Stimulated activated naive CD8-positive, alpha-beta T cell treated with anti-CD3 and anti-CD28 coated beads, Interleukin-15, amount 100 ng/mL, for 72 hours (primary cell): ENCODE measurements at regions not wholly inside any gene's neighbourhood (a gene's known extent, or its start where the extent isn't known, plus 50 kb on each side); places are given as distances from the start of the nearest gene placed in this dataset.
"Not testable (repeated sequence)": the region's sequence is repeated elsewhere in the genome, so short reads cannot be mapped to it uniquely, and the experiment has no call there.

Experiments
- ATAC-seq: fragments of 150-1000 bp; cut with Tn5 transposase; 2 replicates; pipeline ENCODE4 v1.10.0; 2021; ENCODE audit warnings: mild to moderate bottlenecking, moderate library complexity
- DNase-seq, 2 donors: peaks; one replicate each; pipeline ENCODE4 v3.0.0; 2021 to 2022
- H3K27ac Mint-ChIP-seq, 2 donors: one replicate each; pipeline ENCODE4 v1.8.0; 2022; ENCODE audit warnings: mild to moderate bottlenecking in 2 of 2, mixed read lengths in 2 of 2, moderate library complexity in 2 of 2
- H3K27me3 Mint-ChIP-seq: one replicate; pipeline ENCODE4 v1.8.0; 2022; ENCODE audit warnings: mixed read lengths
- H3K4me1 Mint-ChIP-seq: one replicate; pipeline ENCODE4 v1.8.0; 2022; ENCODE audit warnings: mild to moderate bottlenecking, mixed read lengths
- H3K4me3 Mint-ChIP-seq, 2 donors: one replicate each; pipeline ENCODE4 v1.8.0; 2022; ENCODE audit warnings: mild to moderate bottlenecking in 2 of 2, mixed read lengths in 2 of 2, moderate library complexity in 1 of 2
- H3K9me3 Mint-ChIP-seq, 2 donors: one replicate each; pipeline ENCODE4 v1.8.0; 2022; ENCODE audit warnings: mixed read lengths in 2 of 2

- Mint-ChIP-seq H3K4me1 (no peaks in the 10 kb centered on the region), H3K27me3 (no peaks in the 10 kb centered on the region)
- DNase-seq, result no peak
These were observed 769.1 kb downstream of the CCDC85A start for GRCh38 chr2:56952871-56953270.

GRCh38 chr2:56960581-56960980, 776.8 kb downstream of the CCDC85A start:
- H3K4me3 Mint-ChIP-seq, result no peak overlapping the region
- ATAC-seq (no peak), DNase-seq (no peak)
- peaks cover 4 to 10% of the 10 kb centered on the region in 2 donors for H3K9me3 Mint-ChIP-seq
- no peaks in the 10 kb centered on the region for H3K27me3 Mint-ChIP-seq
- H3K27ac Mint-ChIP-seq, result no peak overlapping the region
- H3K4me1 Mint-ChIP-seq, result no peaks in the 10 kb centered on the region

More at GRCh38 chr2:56952871-56953270, 769.1 kb downstream of the CCDC85A start:
- Mint-ChIP-seq H3K27ac (no peak overlapping the region), H3K9me3 (peaks cover 18 to 26% of the 10 kb centered on the region in 2 donors), H3K4me3 (no peak overlapping the region)
- no peak for ATAC-seq

- Mint-ChIP-seq H3K4me1 (no peaks in the 10 kb centered on the region), H3K9me3 (peaks cover 0 to 14% of the 10 kb centered on the region in 2 donors), H3K27me3 (no peaks in the 10 kb centered on the region), H3K27ac (no peak overlapping the region), H3K4me3 (no peak overlapping the region)
- DNase-seq, result no peak
- no peak for ATAC-seq
These were observed 778.9 kb downstream of the CCDC85A start for GRCh38 chr2:56962673-56963072.

- Mint-ChIP-seq H3K27ac (no peak overlapping the region), H3K27me3 (no peaks in the 10 kb centered on the region), H3K9me3 (peaks cover 5 to 22% of the 10 kb centered on the region in 2 donors), H3K4me1 (no peaks in the 10 kb centered on the region), H3K4me3 (no peak overlapping the region)
- no peak for DNase-seq
- no peak for ATAC-seq
These were observed 785.7 kb downstream of the CCDC85A start for GRCh38 chr2:56969513-56969912.

- no peak for ATAC-seq
- H3K9me3 Mint-ChIP-seq, result peaks cover 5 to 22% of the 10 kb centered on the region in 2 donors
These were observed 787.7 kb downstream of the CCDC85A start for GRCh38 chr2:56971383-56971974.

GRCh38 chr2:56981554-56981953, 797.8 kb downstream of the CCDC85A start:
- Mint-ChIP-seq H3K4me1 (no peaks in the 10 kb centered on the region), H3K9me3 (peaks cover 19 to 24% of the 10 kb centered on the region in 2 donors), H3K27ac (no peak overlapping the region), H3K4me3 (no peak overlapping the region), H3K27me3 (no peaks in the 10 kb centered on the region)
- ATAC-seq (no peak), DNase-seq (no peak)

More at GRCh38 chr2:56971383-56971974, 787.7 kb downstream of the CCDC85A start:
- no peaks in the 10 kb centered on the region for H3K27me3 Mint-ChIP-seq
- no peak overlapping the region for H3K4me3 Mint-ChIP-seq
- no peaks in the 10 kb centered on the region for H3K4me1 Mint-ChIP-seq
- H3K27ac Mint-ChIP-seq, result no peak overlapping the region
- DNase-seq, result no peak

GRCh38 chr2:56985609-56986008, 801.8 kb downstream of the CCDC85A start:
- H3K4me3 Mint-ChIP-seq, result no peak overlapping the region
- H3K9me3 Mint-ChIP-seq, result peaks cover 8 to 10% of the 10 kb centered on the region in 2 donors
- ATAC-seq (no peak), DNase-seq (no peak)
- no peaks in the 10 kb centered on the region for H3K4me1 Mint-ChIP-seq
- no peak overlapping the region for H3K27ac Mint-ChIP-seq
- no peaks in the 10 kb centered on the region for H3K27me3 Mint-ChIP-seq

- peaks cover 6 to 16% of the 10 kb centered on the region in 2 donors for H3K9me3 Mint-ChIP-seq
- no peak overlapping the region for H3K4me3 Mint-ChIP-seq
- H3K4me1 Mint-ChIP-seq, result no peaks in the 10 kb centered on the region
- H3K27me3 Mint-ChIP-seq, result no peaks in the 10 kb centered on the region
- ATAC-seq (no peak), DNase-seq (no peak)
- no peak overlapping the region for H3K27ac Mint-ChIP-seq
These were observed 838.7 kb downstream of the CCDC85A start for GRCh38 chr2:57022496-57022895.

GRCh38 chr2:57044931-57045635, 861.3 kb downstream of the CCDC85A start:
- Mint-ChIP-seq H3K4me3 (no peak overlapping the region), H3K27ac (no peak overlapping the region), H3K4me1 (no peaks in the 10 kb centered on the region), H3K9me3 (peaks cover 5 to 7% of the 10 kb centered on the region in 2 donors), H3K27me3 (no peaks in the 10 kb centered on the region)
- no peak for ATAC-seq
- DNase-seq, result no peak

GRCh38 chr2:57049273-57049672, 865.5 kb downstream of the CCDC85A start:
- Mint-ChIP-seq H3K9me3 (peaks cover 5 to 7% of the 10 kb centered on the region in 2 donors), H3K4me1 (no peaks in the 10 kb centered on the region), H3K27ac (no peak overlapping the region), H3K27me3 (no peaks in the 10 kb centered on the region), H3K4me3 (no peak overlapping the region)
- DNase-seq (no peak), ATAC-seq (no peak)

- no peaks in the 10 kb centered on the region for H3K27me3 Mint-ChIP-seq
- peaks cover 5 to 7% of the 10 kb centered on the region in 2 donors for H3K9me3 Mint-ChIP-seq
- no peak for ATAC-seq
- H3K4me3 Mint-ChIP-seq, result no peak overlapping the region
- H3K4me1 Mint-ChIP-seq, result no peaks in the 10 kb centered on the region
- no peak overlapping the region for H3K27ac Mint-ChIP-seq
- DNase-seq, result no peak
These were observed 866.2 kb downstream of the CCDC85A start for GRCh38 chr2:57050007-57050406.

GRCh38 chr2:57066301-57066700, 882.5 kb downstream of the CCDC85A start:
- not testable (repeated sequence) for H3K4me1 Mint-ChIP-seq

GRCh38 chr2:57075226-57075625, 891.4 kb downstream of the CCDC85A start:
- H3K9me3 Mint-ChIP-seq, result peaks cover 19 to 21% of the 10 kb centered on the region in 2 donors
- no peaks in the 10 kb centered on the region for H3K27me3 Mint-ChIP-seq
- no peak overlapping the region for H3K27ac Mint-ChIP-seq
- no peaks in the 10 kb centered on the region for H3K4me1 Mint-ChIP-seq
- H3K4me3 Mint-ChIP-seq, result no peak overlapping the region
- DNase-seq, result no peak
- ATAC-seq, result no peak

More at GRCh38 chr2:57066301-57066700, 882.5 kb downstream of the CCDC85A start:
- not testable (repeated sequence) for H3K9me3 Mint-ChIP-seq, H3K27me3 Mint-ChIP-seq, ATAC-seq, DNase-seq, H3K4me3 Mint-ChIP-seq, H3K27ac Mint-ChIP-seq

GRCh38 chr2:57080035-57080434, 896.2 kb downstream of the CCDC85A start:
- no peak for DNase-seq

GRCh38 chr2:57084697-57085281, 901.0 kb downstream of the CCDC85A start:
- no peaks in the 10 kb centered on the region for H3K27me3 Mint-ChIP-seq
- no peak overlapping the region for H3K27ac Mint-ChIP-seq
- H3K4me1 Mint-ChIP-seq, result no peaks in the 10 kb centered on the region
- peaks cover 24 to 38% of the 10 kb centered on the region in 2 donors for H3K9me3 Mint-ChIP-seq
- no peak overlapping the region for H3K4me3 Mint-ChIP-seq
- no peak for DNase-seq
- peak; percentile 15 for ATAC-seq

More at GRCh38 chr2:57080035-57080434, 896.2 kb downstream of the CCDC85A start:
- Mint-ChIP-seq H3K27ac (no peak overlapping the region), H3K27me3 (no peaks in the 10 kb centered on the region), H3K9me3 (peaks cover 26 to 41% of the 10 kb centered on the region in 2 donors), H3K4me1 (no peaks in the 10 kb centered on the region), H3K4me3 (no peak overlapping the region)
- ATAC-seq, result no peak

GRCh38 chr2:57093020-57093419, 909.2 kb downstream of the CCDC85A start:
- Mint-ChIP-seq H3K9me3 (peaks cover 0 to 2% of the 10 kb centered on the region in 2 donors), H3K4me1 (no peaks in the 10 kb centered on the region), H3K4me3 (no peak overlapping the region), H3K27ac (peak overlapping the region in 1 of 2 donors; percentile 30), H3K27me3 (no peaks in the 10 kb centered on the region)
- DNase-seq (no peak), ATAC-seq (no peak)
